ENCODE measurements at regions not wholly inside any gene's neighbourhood (a gene's known extent, or its start where the extent isn't known, plus 50 kb on each side); places are given as distances from the start of the nearest gene placed in this dataset.

GRCh38 chr20:9923648-9924047, 84.8 kb upstream of the PAK5 start:
- DNase-seq (ENCODE audit: low read depth in 4 of 4, low spot score in 2 of 4), result no peak

- DNase-seq (ENCODE audit: low read depth in 4 of 4, low spot score in 2 of 4), result no peak
Measured at GRCh38 chr20:9920866-9921265, 82.0 kb upstream of the PAK5 start.

GRCh38 chr20:9919271-9920014, 80.6 kb upstream of the PAK5 start:
- no peak for DNase-seq (ENCODE audit: low read depth in 4 of 4, low spot score in 2 of 4)

GRCh38 chr20:9918348-9918747, 79.5 kb upstream of the PAK5 start:
- DNase-seq (ENCODE audit: low read depth in 4 of 4, low spot score in 2 of 4), result no peak

- DNase-seq (ENCODE audit: low read depth in 4 of 4, low spot score in 2 of 4), result no peak
Measured at GRCh38 chr20:9916761-9917160, 77.9 kb upstream of the PAK5 start.

- peak in 3 of 4 donors; percentile 8 to 23 (median 17) for DNase-seq (ENCODE audit: low read depth in 4 of 4, low spot score in 2 of 4)
Measured at GRCh38 chr20:9912858-9913434, 74.1 kb upstream of the PAK5 start.

GRCh38 chr20:9912290-9912689, 73.4 kb upstream of the PAK5 start:
- DNase-seq (ENCODE audit: low read depth in 4 of 4, low spot score in 2 of 4), result no peak

- no peak for DNase-seq (ENCODE audit: low read depth in 4 of 4, low spot score in 2 of 4)
Measured at GRCh38 chr20:9911519-9911918, 72.6 kb upstream of the PAK5 start.

GRCh38 chr20:9909167-9909566, 70.3 kb upstream of the PAK5 start:
- no peak for DNase-seq (ENCODE audit: low read depth in 4 of 4, low spot score in 2 of 4)

GRCh38 chr20:9903048-9903655, 64.3 kb upstream of the PAK5 start:
- DNase-seq (ENCODE audit: low read depth in 4 of 4, low spot score in 2 of 4), result no peak

GRCh38 chr20:9889270-9889981, 50.5 kb upstream of the PAK5 start:
- DNase-seq (ENCODE audit: low read depth in 4 of 4, low spot score in 2 of 4), result no peak
